HCT116 (cell line): ENCODE measurements at regions not wholly inside any gene's neighbourhood (a gene's known extent, or its start where the extent isn't known, plus 50 kb on each side); places are given as distances from the start of the nearest gene placed in this dataset.

ENCODE experiments used
- ATAC-seq: fragments of 200-7000 bp; cut with Tn5 transposase; 2 replicates; pipeline ENCODE4 v1.9.1; 2020; ENCODE audit warnings: mild to moderate bottlenecking, moderate library complexity
- BruUV-seq: library from RNA; stranded (reverse); fragments of 400-500 nt; replicated peaks from 2 replicates; lab custom pipeline; 2021; lab: Mats Ljungman, UMichigan
- CTCF ChIA-PET: fragments of 300-600 bp; sonication (Branson Sonifier 250); formaldehyde crosslinking; loops from one replicate; lab custom pipeline; 2021; ENCODE audit warnings: antibody characterized with exemption; lab: Charles Lee
- POLR2A ChIA-PET: fragments of 300-600, 350-600 bp; sonication (Branson Sonifier 250); formaldehyde crosslinking; loops from one replicate; lab custom pipeline; 2021; ENCODE audit warnings: antibody characterized with exemption; lab: Charles Lee
- RAD21 ChIA-PET, 2 experiments: fragments of 300-600 bp; sonication (Branson Sonifier 250); formaldehyde crosslinking; loops; one replicate each; lab custom pipeline; 2023; ENCODE audit warnings: low total read pairs in 2 of 2; ENCODE audit not compliant: uncharacterized antibody in 2 of 2, unreplicated experiment in 2 of 2, low non-redundant PET in 1 of 2; lab: Charles Lee
- DNase-seq: peaks from one replicate; pipeline ENCODE4 v3.0.0-alpha.2; 2010; ENCODE audit warnings: low read depth, low spot score
- H2AFZ ChIP-seq: fragments of 200-600 bp; shearing (Covaris generic), sonication (generic); 2 replicates; pipeline ENCODE4 v1.6.1; 2017; ENCODE audit warnings: low read depth, mixed run types, mixed read lengths, antibody characterized with exemption, low read length; ENCODE audit not compliant: poor library complexity, severe bottlenecking
- H3K27ac ChIP-seq: 2 replicates; pipeline ENCODE4 v1.5.1; 2012; ENCODE audit warnings: low read depth, low read length
- H3K27me3 ChIP-seq: fragments of 200-600 bp; sonication (generic); 2 replicates; pipeline ENCODE4 v1.6.1; 2016; ENCODE audit warnings: mixed run types, low read length, mixed read lengths; ENCODE audit not compliant: insufficient read depth
- H3K36me3 ChIP-seq, 2 experiments: fragments of 200-500 bp in 1 of 2; fragments of 200-600 bp in 1 of 2; sonication (Bioruptor generic) in 1 of 2; sonication (generic) in 1 of 2; 2 replicates each; pipeline versions ENCODE4 v1.5.1 to v1.6.1; 2014 to 2016; ENCODE audit warnings: low read length in 2 of 2, inconsistent platforms in 1 of 2, mixed read lengths in 1 of 2, mixed run types in 1 of 2; ENCODE audit not compliant: insufficient read depth in 2 of 2, control insufficient read depth in 1 of 2
- H3K4me1 ChIP-seq, 2 experiments: fragments of 200-600 bp in 1 of 2; sonication (generic) in 1 of 2; 2 replicates each; pipeline versions ENCODE4 v1.5.1 to v1.6.1; 2012 to 2017; ENCODE audit warnings: low read length in 2 of 2, inconsistent platforms in 1 of 2, mild to moderate bottlenecking in 1 of 2, mixed read lengths in 1 of 2, mixed run types in 1 of 2, moderate library complexity in 1 of 2; ENCODE audit not compliant: insufficient read depth in 2 of 2, control insufficient read depth in 1 of 2
- H3K4me2 ChIP-seq: fragments of 200-600 bp; sonication (generic); 2 replicates; pipeline ENCODE4 v1.6.1; 2017; ENCODE audit warnings: mixed run types, low read length, mixed read lengths
- H3K4me3 ChIP-seq, 2 experiments: fragments of 200-600 bp in 1 of 2; sonication (generic) in 1 of 2; replicated peaks in 1 of 2; 2 replicates each; pipeline ENCODE4 v1.5.1; 2011 to 2016; ENCODE audit warnings: low read length in 2 of 2, control low read depth in 1 of 2, low read depth in 1 of 2, mild to moderate bottlenecking in 1 of 2, mixed read lengths in 1 of 2, mixed run types in 1 of 2
- H3K79me2 ChIP-seq: fragments of 200-600 bp; sonication (generic); 2 replicates; pipeline ENCODE4 v1.6.1; 2017; ENCODE audit warnings: mild to moderate bottlenecking, mixed run types, low read length, moderate library complexity, mixed read lengths; ENCODE audit not compliant: insufficient read depth
- H3K9ac ChIP-seq: fragments of 200-600 bp; sonication (generic); 2 replicates; pipeline ENCODE4 v1.6.1; 2016; ENCODE audit warnings: low read length, mixed read lengths
- H3K9me2 ChIP-seq: fragments of 200-600 bp; sonication (generic), shearing (Covaris generic); 2 replicates; pipeline ENCODE4 v1.6.1; 2017; ENCODE audit warnings: mixed run types, mild to moderate bottlenecking, moderate library complexity; ENCODE audit not compliant: insufficient read depth
- H3K9me3 ChIP-seq, 2 experiments: fragments of 200-500 bp in 1 of 2; fragments of 200-600 bp in 1 of 2; sonication (Bioruptor generic) in 1 of 2; sonication (generic) in 1 of 2; 2 replicates each; pipeline ENCODE4 v1.6.1; 2014 to 2017; ENCODE audit warnings: low read length in 2 of 2, mixed read lengths in 2 of 2, inconsistent platforms in 1 of 2, low read depth in 1 of 2, mild to moderate bottlenecking in 1 of 2, mixed run types in 1 of 2, moderate library complexity in 1 of 2; ENCODE audit not compliant: control insufficient read depth in 1 of 2, insufficient read depth in 1 of 2
- H4K20me1 ChIP-seq: fragments of 200-600 bp; sonication (generic), shearing (Covaris generic); 2 replicates; pipeline ENCODE4 v1.6.1; 2017; ENCODE audit warnings: mixed run types, mild to moderate bottlenecking, moderate library complexity; ENCODE audit not compliant: insufficient read depth
- ATF3 ChIP-seq: IDR thresholded peaks from 2 replicates; pipeline ENCODE4 v1.6.1; 2012
- CBX3 ChIP-seq: IDR thresholded peaks from 2 replicates; pipeline ENCODE4 v1.6.1; 2012; ENCODE audit warnings: low read depth
- CTCF ChIP-seq, 3 experiments: fragments of 200-600 bp in 1 of 3; sonication (generic) in 1 of 3; IDR thresholded peaks in 2 of 3; conservative IDR thresholded peaks in 1 of 3; 2 replicates each; pipeline ENCODE4 v1.5.1; 2012 to 2017; ENCODE audit warnings: low read depth in 2 of 3, low read length in 2 of 3, antibody characterized with exemption in 1 of 3, borderline replicate concordance in 1 of 3, control low read depth in 1 of 3, mild to moderate bottlenecking in 1 of 3, mixed read lengths in 1 of 3, mixed run types in 1 of 3, moderate library complexity in 1 of 3; ENCODE audit not compliant: insufficient read depth in 1 of 3
- ELF1 ChIP-seq: IDR thresholded peaks from 2 replicates; pipeline ENCODE4 v1.6.1; 2012; ENCODE audit warnings: low read depth, borderline replicate concordance
- EZH2 ChIP-seq: fragments of 200-600 bp; sonication (generic); IDR thresholded peaks from 2 replicates; pipeline ENCODE4 v1.6.1; 2017; ENCODE audit warnings: antibody characterized with exemption, mixed run types
- EZH2phosphoT487 ChIP-seq: fragments of 200-600 bp; IDR thresholded peaks from 2 replicates; pipeline ENCODE4 v1.6.1; 2018; ENCODE audit warnings: antibody characterized with exemption, borderline replicate concordance
- FOSL1 ChIP-seq: IDR thresholded peaks from 2 replicates; pipeline ENCODE4 v1.6.1; 2012; ENCODE audit warnings: low read depth
- POLR2A ChIP-seq: IDR thresholded peaks from 2 replicates; pipeline ENCODE4 v1.7.0; 2011; ENCODE audit warnings: borderline replicate concordance; ENCODE audit not compliant: insufficient read depth, insufficient read length; ENCODE audit errors: extremely low read depth
- intact Hi-C: fragments of 100-400 bp; cut with micrococcal nuclease; formaldehyde crosslinking; loops from 2 replicates; pipeline ENCODE4 v1.10.0; 2022
- TF ChIP-seq, protein P1 (sequence below): IDR thresholded peaks from 2 replicates; pipeline ENCODE4 v1.6.1; 2012; ENCODE audit warnings: low read depth
- TF ChIP-seq, protein P2 (sequence below): IDR thresholded peaks from 2 replicates; pipeline ENCODE4 v1.6.1; 2011; ENCODE audit warnings: mild to moderate bottlenecking, low read length, moderate library complexity; ENCODE audit not compliant: insufficient replicate concordance; ENCODE audit errors: extremely low read depth

- no peak for TF ChIP-seq CBX3
- no peak for TF ChIP-seq ELF1
- TF ChIP-seq, protein P1, sequence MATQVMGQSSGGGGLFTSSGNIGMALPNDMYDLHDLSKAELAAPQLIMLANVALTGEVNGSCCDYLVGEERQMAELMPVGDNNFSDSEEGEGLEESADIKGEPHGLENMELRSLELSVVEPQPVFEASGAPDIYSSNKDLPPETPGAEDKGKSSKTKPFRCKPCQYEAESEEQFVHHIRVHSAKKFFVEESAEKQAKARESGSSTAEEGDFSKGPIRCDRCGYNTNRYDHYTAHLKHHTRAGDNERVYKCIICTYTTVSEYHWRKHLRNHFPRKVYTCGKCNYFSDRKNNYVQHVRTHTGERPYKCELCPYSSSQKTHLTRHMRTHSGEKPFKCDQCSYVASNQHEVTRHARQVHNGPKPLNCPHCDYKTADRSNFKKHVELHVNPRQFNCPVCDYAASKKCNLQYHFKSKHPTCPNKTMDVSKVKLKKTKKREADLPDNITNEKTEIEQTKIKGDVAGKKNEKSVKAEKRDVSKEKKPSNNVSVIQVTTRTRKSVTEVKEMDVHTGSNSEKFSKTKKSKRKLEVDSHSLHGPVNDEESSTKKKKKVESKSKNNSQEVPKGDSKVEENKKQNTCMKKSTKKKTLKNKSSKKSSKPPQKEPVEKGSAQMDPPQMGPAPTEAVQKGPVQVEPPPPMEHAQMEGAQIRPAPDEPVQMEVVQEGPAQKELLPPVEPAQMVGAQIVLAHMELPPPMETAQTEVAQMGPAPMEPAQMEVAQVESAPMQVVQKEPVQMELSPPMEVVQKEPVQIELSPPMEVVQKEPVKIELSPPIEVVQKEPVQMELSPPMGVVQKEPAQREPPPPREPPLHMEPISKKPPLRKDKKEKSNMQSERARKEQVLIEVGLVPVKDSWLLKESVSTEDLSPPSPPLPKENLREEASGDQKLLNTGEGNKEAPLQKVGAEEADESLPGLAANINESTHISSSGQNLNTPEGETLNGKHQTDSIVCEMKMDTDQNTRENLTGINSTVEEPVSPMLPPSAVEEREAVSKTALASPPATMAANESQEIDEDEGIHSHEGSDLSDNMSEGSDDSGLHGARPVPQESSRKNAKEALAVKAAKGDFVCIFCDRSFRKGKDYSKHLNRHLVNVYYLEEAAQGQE = no peak
- no TSS peak for BruUV-seq
- Histone ChIP-seq H3K4me1 (no peaks in the 10 kb centered on the region), H3K27me3 (no peaks in the 10 kb centered on the region), H3K9me3 (no peaks in the 10 kb centered on the region; a peak in 1 of 4 replicates), H3K9ac (no peak overlapping the region), H2AFZ (no peak overlapping the region), H3K4me3 (no peak overlapping the region), H3K27ac (no peak overlapping the region), H3K36me3 (no peaks in the 10 kb centered on the region), H3K4me2 (no peak overlapping the region), H3K79me2 (no peaks in the 10 kb centered on the region), H3K9me2 (no peaks in the 10 kb centered on the region), H4K20me1 (no peaks in the 10 kb centered on the region)
- DNase-seq = no peak
- no peak for ATAC-seq
- ChIA-PET CTCF (no interaction called here), POLR2A (no interaction called here), RAD21 (interaction anchor here in 1 of 2 experiments (0.6 kb wide), 1 partner anchor 563 kb away, joined by 3 read pairs; no protein-coding TSS in a partner anchor)
- intact Hi-C loops = no loop called here
Measured at GRCh38 chr9:13790055-13790454, 510.6 kb upstream of the MPDZ start.

DNA sequence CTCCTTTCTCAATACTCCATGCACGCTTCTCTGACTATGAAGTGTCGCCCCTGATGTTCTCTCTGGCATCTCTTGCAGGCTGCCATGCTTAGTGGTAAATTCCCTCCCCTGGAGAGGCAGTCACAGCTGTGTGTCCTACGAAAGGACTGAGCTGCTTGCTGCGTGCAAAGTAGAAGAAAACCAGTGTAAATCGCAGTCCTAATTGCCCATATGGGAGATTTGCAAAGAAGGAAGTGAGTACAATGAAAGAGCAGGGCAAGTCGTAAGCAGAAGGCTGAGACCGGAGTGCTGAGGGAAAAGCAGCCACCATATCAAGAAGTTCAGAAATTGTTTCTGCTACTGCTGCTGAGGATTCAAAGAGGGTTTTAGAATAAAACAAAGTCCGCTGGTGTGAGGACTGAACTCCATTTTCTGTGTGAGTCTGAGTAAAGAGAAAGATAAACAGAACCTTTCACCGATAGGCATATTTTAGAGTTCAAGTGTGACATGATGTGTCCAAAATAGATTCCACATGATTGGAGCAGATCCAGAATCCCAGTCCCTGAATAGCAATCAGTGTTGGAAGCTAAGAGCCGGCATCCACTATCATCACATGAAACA is 507.8 kb upstream of the MPDZ start:
- Histone ChIP-seq H3K36me3 (no peaks in the 10 kb centered on the region), H3K4me1 (no peaks in the 10 kb centered on the region), H3K27ac (no peak overlapping the region), H3K4me3 (no peak overlapping the region), H3K79me2 (no peaks in the 10 kb centered on the region), H3K9ac (no peak overlapping the region), H3K4me2 (no peak overlapping the region), H3K27me3 (no peaks in the 10 kb centered on the region), H4K20me1 (no peaks in the 10 kb centered on the region), H2AFZ (no peak overlapping the region), H3K9me3 (no peaks in the 10 kb centered on the region; a peak in 1 of 4 replicates), H3K9me2 (no peaks in the 10 kb centered on the region)
- RAD21 ChIA-PET = no interaction called here
- DNase-seq = no peak
- ATAC-seq = no peak
- no TSS peak for BruUV-seq
- CTCF ChIA-PET = no interaction called here
- POLR2A ChIA-PET = no interaction called here
- intact Hi-C loops = no loop called here
- TF ChIP-seq EZH2phosphoT487 (no peak), CBX3 (no peak), ATF3 (no peak), CTCF (IDR thresholded peaks at IDR 0.05 in 2 of 3, conservative IDR thresholded peaks at IDR 0.05 in 1 of 3; ENCODE audit: borderline replicate concordance in 1 of 3, insufficient read depth in 1 of 3, low read depth in 2 of 3, low read length in 2 of 3) (no peak), EZH2 (no peak), FOSL1 (no peak), POLR2A (no peak)
- TF ChIP-seq, protein P2, sequence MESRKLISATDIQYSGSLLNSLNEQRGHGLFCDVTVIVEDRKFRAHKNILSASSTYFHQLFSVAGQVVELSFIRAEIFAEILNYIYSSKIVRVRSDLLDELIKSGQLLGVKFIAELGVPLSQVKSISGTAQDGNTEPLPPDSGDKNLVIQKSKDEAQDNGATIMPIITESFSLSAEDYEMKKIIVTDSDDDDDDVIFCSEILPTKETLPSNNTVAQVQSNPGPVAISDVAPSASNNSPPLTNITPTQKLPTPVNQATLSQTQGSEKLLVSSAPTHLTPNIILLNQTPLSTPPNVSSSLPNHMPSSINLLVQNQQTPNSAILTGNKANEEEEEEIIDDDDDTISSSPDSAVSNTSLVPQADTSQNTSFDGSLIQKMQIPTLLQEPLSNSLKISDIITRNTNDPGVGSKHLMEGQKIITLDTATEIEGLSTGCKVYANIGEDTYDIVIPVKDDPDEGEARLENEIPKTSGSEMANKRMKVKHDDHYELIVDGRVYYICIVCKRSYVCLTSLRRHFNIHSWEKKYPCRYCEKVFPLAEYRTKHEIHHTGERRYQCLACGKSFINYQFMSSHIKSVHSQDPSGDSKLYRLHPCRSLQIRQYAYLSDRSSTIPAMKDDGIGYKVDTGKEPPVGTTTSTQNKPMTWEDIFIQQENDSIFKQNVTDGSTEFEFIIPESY = no peak
